NT2/D1 (cell line): ENCODE measurements at regions not wholly inside any gene's neighbourhood (a gene's known extent, or its start where the extent isn't known, plus 50 kb on each side); places are given as distances from the start of the nearest gene placed in this dataset.

Source experiments
- SUZ12 ChIP-seq: IDR thresholded peaks from 2 replicates; pipeline ENCODE4 v1.6.1; 2011; ENCODE audit not compliant: insufficient read length, insufficient read depth; ENCODE audit errors: extremely low read depth
- YY1 ChIP-seq: IDR thresholded peaks from 2 replicates; pipeline ENCODE4 v1.6.1; 2011; ENCODE audit not compliant: insufficient read length, insufficient read depth
- ZNF274 ChIP-seq: IDR thresholded peaks from 2 replicates; pipeline ENCODE4 v1.6.1; 2011; ENCODE audit warnings: mild to moderate bottlenecking, low read depth, low read length

GRCh38 chr2:210946395-210946794 lies 390.0 kb downstream of the CPS1 start:
- TF ChIP-seq ZNF274, result no peak
- TF ChIP-seq YY1, result no peak
- no peak for TF ChIP-seq SUZ12
